ENCODE measurements at regions not wholly inside any gene's neighbourhood (a gene's known extent, or its start where the extent isn't known, plus 50 kb on each side); places are given as distances from the start of the nearest gene placed in this dataset.

DNA sequence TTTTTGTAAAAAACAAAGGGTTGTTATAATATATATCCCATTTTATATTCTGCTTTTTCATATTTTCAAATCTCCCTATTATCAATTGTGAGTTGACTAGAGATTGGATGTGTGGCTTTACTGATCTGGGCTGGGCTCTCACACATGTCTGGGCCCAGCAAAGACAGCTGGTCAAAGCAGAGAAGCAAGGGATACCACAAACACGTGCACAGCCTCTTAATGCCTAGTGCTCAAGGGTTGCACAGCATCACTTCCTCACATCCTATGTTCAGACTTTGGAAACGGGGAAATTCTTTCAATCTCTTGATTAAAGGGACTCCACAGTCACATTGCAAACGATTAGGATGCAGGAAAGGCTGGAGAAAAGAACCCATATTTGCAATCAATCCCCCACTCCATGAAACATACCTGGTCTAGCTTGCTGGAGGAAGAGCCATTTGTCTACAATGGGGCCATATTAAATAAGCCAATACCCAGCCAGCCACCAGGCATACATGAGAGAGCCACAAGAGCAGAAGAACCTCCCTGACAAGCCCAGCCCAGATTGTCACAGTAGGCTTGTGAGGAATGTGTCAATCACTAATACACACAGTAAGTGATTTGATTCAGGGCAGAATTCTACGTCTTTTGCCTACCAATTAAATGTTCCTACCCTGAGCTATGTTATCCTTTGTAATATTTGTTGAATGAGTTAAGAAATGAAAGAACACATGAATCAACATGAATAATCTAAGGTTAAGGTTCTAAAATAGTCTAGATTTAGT, 431.2 kb downstream of the TNS3 start:
- DNase-seq (ENCODE audit: extremely low read depth, low read depth) = no peak
- no peak overlapping the region for H3K4me3 ChIP-seq (replicated peaks; ENCODE audit: low read depth, low read length)
- TF ChIP-seq, protein P1, sequence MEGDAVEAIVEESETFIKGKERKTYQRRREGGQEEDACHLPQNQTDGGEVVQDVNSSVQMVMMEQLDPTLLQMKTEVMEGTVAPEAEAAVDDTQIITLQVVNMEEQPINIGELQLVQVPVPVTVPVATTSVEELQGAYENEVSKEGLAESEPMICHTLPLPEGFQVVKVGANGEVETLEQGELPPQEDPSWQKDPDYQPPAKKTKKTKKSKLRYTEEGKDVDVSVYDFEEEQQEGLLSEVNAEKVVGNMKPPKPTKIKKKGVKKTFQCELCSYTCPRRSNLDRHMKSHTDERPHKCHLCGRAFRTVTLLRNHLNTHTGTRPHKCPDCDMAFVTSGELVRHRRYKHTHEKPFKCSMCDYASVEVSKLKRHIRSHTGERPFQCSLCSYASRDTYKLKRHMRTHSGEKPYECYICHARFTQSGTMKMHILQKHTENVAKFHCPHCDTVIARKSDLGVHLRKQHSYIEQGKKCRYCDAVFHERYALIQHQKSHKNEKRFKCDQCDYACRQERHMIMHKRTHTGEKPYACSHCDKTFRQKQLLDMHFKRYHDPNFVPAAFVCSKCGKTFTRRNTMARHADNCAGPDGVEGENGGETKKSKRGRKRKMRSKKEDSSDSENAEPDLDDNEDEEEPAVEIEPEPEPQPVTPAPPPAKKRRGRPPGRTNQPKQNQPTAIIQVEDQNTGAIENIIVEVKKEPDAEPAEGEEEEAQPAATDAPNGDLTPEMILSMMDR (IDR thresholded peaks at IDR 0.05; ENCODE audit: low read depth, low read length, missing control alignments) = no peak

DNA sequence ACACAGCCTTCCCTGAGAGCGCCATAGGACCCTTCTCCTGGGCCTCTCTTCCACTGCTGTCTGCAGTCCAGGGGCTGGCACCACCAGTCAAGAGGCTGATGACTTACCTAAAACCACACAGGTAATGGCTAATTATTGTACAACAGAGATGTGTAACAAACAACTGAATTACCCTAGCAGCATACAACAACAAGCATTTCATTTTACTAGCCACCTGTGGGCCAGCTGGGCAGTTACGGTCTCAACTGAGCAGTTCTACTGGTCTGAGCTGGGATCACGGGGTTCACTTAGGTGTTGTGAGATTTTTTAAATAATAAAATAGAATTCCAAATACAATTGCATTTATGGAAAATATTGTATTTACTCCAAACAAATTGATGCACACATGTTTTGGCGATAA, 431.9 kb downstream of the TNS3 start:
- TF ChIP-seq, protein P1 (IDR thresholded peaks at IDR 0.05; ENCODE audit: low read depth, low read length, missing control alignments) = no peak
- no peak overlapping the region for H3K4me3 ChIP-seq (replicated peaks; ENCODE audit: low read depth, low read length)
- DNase-seq (ENCODE audit: extremely low read depth, low read depth) = no peak

DNA sequence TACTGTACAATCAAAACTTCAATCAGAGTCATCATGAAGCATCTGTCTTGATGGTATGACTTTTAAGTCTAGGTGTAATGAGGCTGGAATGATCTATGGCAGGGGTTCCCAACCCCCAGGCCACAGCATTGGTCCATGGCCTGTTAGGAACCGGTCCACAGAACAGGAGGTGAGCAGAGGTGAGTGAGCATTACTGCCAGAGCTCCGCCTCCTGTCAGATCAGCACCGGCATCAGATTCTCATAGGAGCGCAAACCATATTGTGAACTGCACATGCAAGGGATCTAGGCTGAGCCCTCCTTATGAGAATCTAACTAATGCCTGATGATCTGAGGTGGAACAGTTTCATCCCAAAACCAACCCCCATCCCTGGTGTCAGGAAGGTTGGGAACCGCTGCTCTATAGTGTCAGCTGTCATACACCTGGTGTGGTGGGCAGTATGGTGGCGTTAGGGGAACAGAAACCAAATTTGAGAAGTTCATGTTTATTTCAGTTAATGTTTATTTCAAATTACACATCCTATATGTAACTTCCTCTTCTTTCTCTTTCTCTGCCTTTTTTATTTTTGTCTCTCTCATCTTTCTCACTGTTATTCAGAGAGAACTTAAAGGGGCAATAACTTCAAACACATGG, 432.6 kb downstream of the TNS3 start:
- TF ChIP-seq, protein P1 (IDR thresholded peaks at IDR 0.05; ENCODE audit: low read depth, low read length, missing control alignments) = no peak
- DNase-seq (ENCODE audit: extremely low read depth, low read depth) = no peak
- H3K4me3 ChIP-seq (replicated peaks; ENCODE audit: low read depth, low read length) = no peak overlapping the region

DNA sequence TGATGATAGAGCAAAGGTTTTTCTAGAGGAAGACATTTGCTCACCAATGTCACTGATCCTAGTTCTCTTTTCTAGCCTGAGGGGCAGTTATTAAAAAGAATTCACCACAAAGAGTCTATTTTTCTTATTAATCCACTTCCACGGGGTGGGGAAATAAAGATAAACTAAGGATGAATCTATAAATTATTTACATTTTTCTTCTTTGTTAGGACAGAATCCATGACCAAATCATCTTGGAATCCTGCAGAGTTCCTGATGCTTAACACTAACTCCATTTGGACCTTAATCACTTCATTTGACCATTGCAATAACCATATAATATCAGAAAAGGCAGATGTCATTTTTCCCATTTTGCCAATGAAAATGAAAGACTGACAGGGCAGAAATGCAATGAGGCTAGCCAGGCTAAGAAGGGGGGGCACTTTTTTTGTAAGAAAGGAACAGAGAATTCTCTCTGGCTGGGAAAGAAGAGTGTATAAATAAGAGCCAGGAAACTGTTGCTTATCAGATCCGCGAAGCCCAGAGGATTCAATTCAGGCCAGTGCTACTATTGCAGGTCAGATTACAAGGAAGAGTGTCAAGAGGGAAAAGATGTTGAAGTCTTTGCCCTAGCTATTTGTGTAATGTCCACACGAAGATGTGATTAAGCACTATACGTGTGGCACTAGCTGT, 433.2 kb downstream of the TNS3 start:
- TF ChIP-seq, protein P1 (IDR thresholded peaks at IDR 0.05; ENCODE audit: low read depth, low read length, missing control alignments) = no peak
- H3K4me3 ChIP-seq (replicated peaks; ENCODE audit: low read depth, low read length) = no peak overlapping the region
- DNase-seq (ENCODE audit: extremely low read depth, low read depth) = no peak

DNA sequence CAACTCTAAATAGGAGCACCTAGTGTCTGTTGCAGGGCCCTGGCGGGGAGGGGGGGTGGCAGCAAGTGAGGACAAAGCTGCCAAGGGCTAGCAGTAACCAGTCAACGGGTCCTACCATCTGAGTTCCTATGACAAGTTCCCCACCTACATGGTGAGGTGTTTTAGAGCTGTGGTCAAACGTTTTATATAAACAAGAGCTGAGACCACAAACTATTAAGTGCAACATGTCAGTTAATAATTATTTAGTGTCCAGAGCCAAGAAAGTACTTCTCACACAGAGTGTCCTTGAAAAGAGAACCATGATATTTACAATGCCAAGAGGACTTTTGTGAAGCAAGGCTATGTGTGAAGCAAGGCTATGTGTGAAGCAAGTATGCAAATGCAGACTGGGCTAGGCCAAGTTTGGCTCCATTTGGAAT, 434.7 kb downstream of the TNS3 start:
- TF ChIP-seq, protein P1 (IDR thresholded peaks at IDR 0.05; ENCODE audit: low read depth, low read length, missing control alignments) = no peak
- DNase-seq (ENCODE audit: extremely low read depth, low read depth) = no peak
- no peak overlapping the region for H3K4me3 ChIP-seq (replicated peaks; ENCODE audit: low read depth, low read length)

DNA sequence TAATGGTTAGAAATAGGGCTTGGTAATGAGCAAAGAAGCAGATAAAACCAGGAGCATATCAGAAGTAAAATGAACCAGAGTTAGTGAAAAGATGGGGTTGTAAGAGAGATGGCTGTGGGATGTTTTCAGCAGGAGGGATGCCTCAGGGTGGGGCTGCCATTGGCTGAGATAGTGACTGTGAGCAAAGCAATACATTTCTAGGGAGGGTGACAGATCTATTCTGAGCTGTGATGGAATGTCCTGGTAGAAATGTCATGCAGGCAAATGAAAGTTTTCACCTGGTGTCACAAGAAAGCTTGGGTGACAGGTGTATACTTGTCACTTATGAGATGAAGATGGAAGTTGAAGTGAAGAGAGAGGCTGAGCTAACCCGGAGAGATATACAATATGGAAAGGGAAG, 435.9 kb downstream of the TNS3 start:
- H3K4me3 ChIP-seq (replicated peaks; ENCODE audit: low read depth, low read length) = no peak overlapping the region
- TF ChIP-seq, protein P1 (IDR thresholded peaks at IDR 0.05; ENCODE audit: low read depth, low read length, missing control alignments) = no peak
- DNase-seq (ENCODE audit: extremely low read depth, low read depth) = no peak

Measured in HFF-Myc (cell line).